HepG2 (cell line): ENCODE measurements at regions not wholly inside any gene's neighbourhood (a gene's known extent, or its start where the extent isn't known, plus 50 kb on each side); places are given as distances from the start of the nearest gene placed in this dataset.

ENCODE experiments used
- ATAC-seq: fragments of 200-7000 bp; cut with Tn5 transposase; 3 replicates; pipeline ENCODE4 v1.9.1; 2020; ENCODE audit warnings: mild to moderate bottlenecking, moderate library complexity
- BruUV-seq: library from RNA; stranded (reverse); fragments of 400-500 nt; replicated peaks from 2 replicates; lab custom pipeline; 2021; lab: Mats Ljungman, UMichigan
- CTCF ChIA-PET: fragments of 300-600 bp; formaldehyde crosslinking; extraction: SDS; loops from one replicate; lab custom pipeline; 2021; ENCODE audit warnings: low total read pairs, inconsistent platforms, low intra/inter-chr PET ratio; lab: Yijun Ruan, JAX
- POLR2A ChIA-PET: fragments of 350-600 bp; sonication (Branson Sonifier 250); formaldehyde crosslinking; loops from one replicate; lab custom pipeline; 2020; ENCODE audit warnings: antibody characterized with exemption, inconsistent platforms; lab: Yijun Ruan, JAX
- DNase-seq: peaks from one replicate; pipeline ENCODE4 v3.0.0-alpha.2; 2015; ENCODE audit warnings: low spot score
- FAIRE-seq: peaks from 3 replicates; lab custom pipeline; 2011; peaks lifted over from hg19 to GRCh38; lab: Jason Lieb, UNC
- H2AFZ ChIP-seq: one replicate; pipeline ENCODE4 v1.6.1; 2011; ENCODE audit warnings: low read length, inconsistent platforms
- H3K27ac ChIP-seq: fragments of 300-600 bp; 3 replicates; pipeline ENCODE4 v1.8.0; 2011; ENCODE audit warnings: mixed run types, mild to moderate bottlenecking, mixed read lengths, low read length, inconsistent platforms; ENCODE audit not compliant: insufficient read depth; ENCODE audit errors: extremely low read length
- H3K27me3 ChIP-seq, 2 experiments: fragments of 200-600 bp in 1 of 2; 2 replicates in 1 of 2; 3 replicates in 1 of 2; pipeline versions ENCODE4 v1.6.0 to v1.8.0; 2011; ENCODE audit warnings: low read length in 2 of 2, mild to moderate bottlenecking in 2 of 2, moderate library complexity in 2 of 2, inconsistent platforms in 1 of 2; ENCODE audit not compliant: insufficient read depth in 2 of 2, control insufficient read depth in 1 of 2
- H3K36me3 ChIP-seq, 2 experiments: fragments of 200-600 bp in 1 of 2; replicated peaks in 1 of 2; 2 replicates in 1 of 2; 3 replicates in 1 of 2; pipeline versions ENCODE4 v1.5.1 to v1.8.0; 2011; ENCODE audit warnings: low read length in 2 of 2, inconsistent platforms in 1 of 2; ENCODE audit not compliant: insufficient read depth in 2 of 2, control insufficient read depth in 1 of 2
- H3K4me1 ChIP-seq: 2 replicates; pipeline ENCODE4 v1.5.1; 2012; ENCODE audit warnings: low read length, inconsistent platforms; ENCODE audit not compliant: insufficient read depth
- H3K4me2 ChIP-seq: 2 replicates; pipeline ENCODE4 v1.6.0; 2011; ENCODE audit warnings: low read depth, low read length, inconsistent platforms
- H3K4me3 ChIP-seq, 3 experiments: fragments of 200-600 bp in 1 of 3; sonication (generic), shearing (Covaris generic) in 1 of 3; replicated peaks in 1 of 3; 2 replicates each; pipeline ENCODE4 v1.5.1; 2011 to 2016; ENCODE audit warnings: low read length in 3 of 3, inconsistent platforms in 2 of 3, low read depth in 2 of 3, mild to moderate bottlenecking in 2 of 3, control low read depth in 1 of 3, mixed read lengths in 1 of 3; ENCODE audit not compliant: insufficient read depth in 1 of 3
- H3K79me2 ChIP-seq: one replicate; pipeline ENCODE4 v1.6.1; 2011; ENCODE audit warnings: low read length, inconsistent platforms; ENCODE audit not compliant: insufficient read depth
- H3K9ac ChIP-seq: 2 replicates; pipeline ENCODE4 v1.6.0; 2011; ENCODE audit warnings: mild to moderate bottlenecking, low read depth, low read length, inconsistent platforms; ENCODE audit not compliant: insufficient read depth
- H3K9me3 ChIP-seq: 2 replicates; pipeline ENCODE4 v1.5.1; 2012; ENCODE audit warnings: mild to moderate bottlenecking, low read length
- H4K20me1 ChIP-seq: 2 replicates; pipeline ENCODE4 v1.6.0; 2011; ENCODE audit warnings: inconsistent platforms, mild to moderate bottlenecking, low read length, moderate library complexity; ENCODE audit not compliant: insufficient read depth
- CREM ChIP-seq, 2 experiments: sonication (generic) in 1 of 2; formaldehyde crosslinking in 1 of 2; IDR thresholded peaks; 2 replicates each; pipeline versions ENCODE4 v1.4.0 to v1.6.1; 2016 to 2020; ENCODE audit warnings: antibody characterized with exemption in 1 of 2, mild to moderate bottlenecking in 1 of 2, missing genetic modification reagents in 1 of 2
- HNRNPUL1 ChIP-seq: fragments of 200-400 bp; formaldehyde crosslinking; IDR thresholded peaks from 2 replicates; pipeline ENCODE4 v1.6.1; 2017; ENCODE audit warnings: low read depth, mild to moderate bottlenecking, low read length, moderate library complexity
- NBN ChIP-seq: fragments of 450-650 bp; conservative IDR thresholded peaks from 2 replicates; pipeline ENCODE4 v1.6.1; 2017
- SIN3B ChIP-seq: fragments of 150-350 bp; IDR thresholded peaks from 2 replicates; pipeline ENCODE4 v1.6.1; 2014; ENCODE audit warnings: low read length
- ZFP41 ChIP-seq: sonication (generic); formaldehyde crosslinking; IDR thresholded peaks from 2 replicates; pipeline ENCODE4 v1.4.0; 2020; ENCODE audit warnings: mild to moderate bottlenecking, missing genetic modification reagents, borderline replicate concordance
- ZNF451 ChIP-seq: sonication (generic); formaldehyde crosslinking; IDR thresholded peaks from 2 replicates; pipeline ENCODE4 v1.5.0; 2020; ENCODE audit warnings: mild to moderate bottlenecking, missing genetic modification reagents
- WGBS: methylation state at CpG from one replicate; pipeline ENCODE4 v1.1.6; 2017; ENCODE audit warnings: low lambda C conversion rate; 5-methylcytosine and 5-hydroxymethylcytosine counted together
- in situ Hi-C: cut with HindIII; loops from 2 replicates; pipeline ENCODE4 v1.10.0; 2017; ENCODE audit warnings: low pct_unique_long_range_greater_than_20kb; ENCODE audit not compliant: extremely low pct_ligation_motif_present
- intact Hi-C: fragments of 100-400 bp; cut with micrococcal nuclease; formaldehyde crosslinking; loops from one replicate; pipeline ENCODE4 v1.10.0; 2022; ENCODE audit not compliant: unreplicated experiment
- TF ChIP-seq, protein P1 (sequence below): fragments of 450-650 bp; IDR thresholded peaks from 2 replicates; pipeline ENCODE4 v1.6.1; 2016
- TF ChIP-seq, protein P2 (sequence below): sonication (generic); formaldehyde crosslinking; conservative IDR thresholded peaks from 2 replicates; pipeline ENCODE4 v1.5.0; 2020; ENCODE audit warnings: missing genetic modification reagents

DNA sequence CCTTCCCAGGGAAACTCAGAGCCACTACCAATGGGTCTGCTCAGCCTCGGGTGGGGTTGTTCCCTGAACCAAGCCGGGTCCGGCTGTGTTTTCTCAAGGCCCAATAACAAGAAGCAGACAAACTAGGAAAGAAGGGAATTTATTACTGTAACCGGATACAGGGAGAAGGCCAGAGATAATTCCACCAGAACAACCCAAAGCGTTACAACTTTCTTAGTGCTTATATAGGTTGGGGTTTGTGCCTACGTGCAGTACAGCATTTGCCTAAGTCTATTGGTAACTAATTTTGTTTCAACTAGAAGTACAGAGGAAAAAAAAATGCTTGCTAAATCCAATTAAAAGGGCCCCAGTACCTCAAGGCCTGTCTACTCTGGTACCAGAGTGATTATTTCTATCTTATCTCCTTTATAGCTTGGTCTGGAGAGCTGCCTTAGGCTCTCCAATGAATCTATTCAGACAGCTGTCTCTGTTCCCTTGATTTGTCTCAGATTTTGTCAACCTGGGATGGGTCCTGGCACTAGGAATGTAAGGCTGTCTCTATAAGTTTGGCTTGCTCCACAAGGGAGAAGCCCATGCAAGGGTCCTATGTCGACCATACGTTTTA is 57.3 kb upstream of the CCDC190 start (continued):
- TF ChIP-seq ZNF451 (CRISPR knock-in tag), result no peak
- TF ChIP-seq, protein P1, sequence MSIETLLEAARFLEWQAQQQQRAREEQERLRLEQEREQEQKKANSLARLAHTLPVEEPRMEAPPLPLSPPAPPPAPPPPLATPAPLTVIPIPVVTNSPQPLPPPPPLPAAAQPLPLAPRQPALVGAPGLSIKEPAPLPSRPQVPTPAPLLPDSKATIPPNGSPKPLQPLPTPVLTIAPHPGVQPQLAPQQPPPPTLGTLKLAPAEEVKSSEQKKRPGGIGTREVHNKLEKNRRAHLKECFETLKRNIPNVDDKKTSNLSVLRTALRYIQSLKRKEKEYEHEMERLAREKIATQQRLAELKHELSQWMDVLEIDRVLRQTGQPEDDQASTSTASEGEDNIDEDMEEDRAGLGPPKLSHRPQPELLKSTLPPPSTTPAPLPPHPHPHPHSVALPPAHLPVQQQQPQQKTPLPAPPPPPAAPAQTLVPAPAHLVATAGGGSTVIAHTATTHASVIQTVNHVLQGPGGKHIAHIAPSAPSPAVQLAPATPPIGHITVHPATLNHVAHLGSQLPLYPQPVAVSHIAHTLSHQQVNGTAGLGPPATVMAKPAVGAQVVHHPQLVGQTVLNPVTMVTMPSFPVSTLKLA, result no peak

DNA sequence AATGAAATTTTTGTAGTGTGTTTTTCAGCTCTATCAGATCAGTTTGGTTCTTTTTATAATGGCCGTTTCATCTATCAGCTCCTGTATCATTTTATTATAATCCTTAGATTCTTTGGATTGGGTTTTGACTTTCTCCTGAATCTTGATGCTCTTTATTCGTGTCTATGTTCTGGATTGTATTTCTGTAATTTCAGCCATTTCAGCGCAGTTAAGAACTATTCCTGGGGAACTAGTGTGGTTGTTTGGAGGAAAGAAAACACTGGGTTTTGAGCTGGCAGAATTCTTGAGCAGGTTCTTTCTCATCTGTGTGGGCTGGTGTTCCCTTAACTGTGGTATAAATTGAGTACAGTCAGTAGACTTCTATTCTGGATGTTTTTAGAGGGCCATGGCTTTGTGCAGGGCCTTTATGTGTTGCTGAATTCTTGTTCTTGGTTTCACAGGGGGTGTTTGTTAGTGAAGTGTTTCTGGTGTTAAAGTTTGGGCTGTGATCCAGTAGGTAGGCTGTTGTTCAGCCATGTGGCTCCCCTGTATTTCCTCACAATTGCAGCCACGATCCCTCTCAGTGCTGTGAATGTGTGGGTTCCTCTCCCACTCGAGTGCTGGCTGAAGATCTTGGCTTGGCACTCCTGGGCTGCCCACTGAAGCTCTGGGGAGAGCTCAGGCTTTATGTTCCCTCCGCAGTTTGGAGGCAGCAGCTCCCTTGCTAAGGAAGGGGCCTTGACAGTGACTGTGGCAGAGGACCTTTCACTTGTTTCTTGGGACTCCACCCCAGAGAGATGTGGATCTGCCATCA is 56.0 kb upstream of the CCDC190 start:
- in situ Hi-C loops, result no loop called here
- ChIA-PET CTCF (no interaction called here), POLR2A (no interaction called here)
- 22% methylated on average over 5 of the region's 6 CpGs for WGBS
- FAIRE-seq, result no peak
- no peak overlapping the region for H3K4me3 ChIP-seq
- TF ChIP-seq NBN, result no peak
- TF ChIP-seq HNRNPUL1, result no peak
- TF ChIP-seq ZFP41 (CRISPR knock-in tag), result no peak
- no peak for TF ChIP-seq CREM (IDR thresholded peaks at IDR 0.05)
- TF ChIP-seq CREM (CRISPR knock-in tag; IDR thresholded peaks at IDR 0.05), result no peak
- no peak for TF ChIP-seq SIN3B
- TF ChIP-seq, protein P2, sequence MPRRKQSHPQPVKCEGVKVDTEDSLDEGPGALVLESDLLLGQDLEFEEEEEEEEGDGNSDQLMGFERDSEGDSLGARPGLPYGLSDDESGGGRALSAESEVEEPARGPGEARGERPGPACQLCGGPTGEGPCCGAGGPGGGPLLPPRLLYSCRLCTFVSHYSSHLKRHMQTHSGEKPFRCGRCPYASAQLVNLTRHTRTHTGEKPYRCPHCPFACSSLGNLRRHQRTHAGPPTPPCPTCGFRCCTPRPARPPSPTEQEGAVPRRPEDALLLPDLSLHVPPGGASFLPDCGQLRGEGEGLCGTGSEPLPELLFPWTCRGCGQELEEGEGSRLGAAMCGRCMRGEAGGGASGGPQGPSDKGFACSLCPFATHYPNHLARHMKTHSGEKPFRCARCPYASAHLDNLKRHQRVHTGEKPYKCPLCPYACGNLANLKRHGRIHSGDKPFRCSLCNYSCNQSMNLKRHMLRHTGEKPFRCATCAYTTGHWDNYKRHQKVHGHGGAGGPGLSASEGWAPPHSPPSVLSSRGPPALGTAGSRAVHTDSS, result no peak
- intact Hi-C loops, result no loop called here
- H4K20me1 ChIP-seq, result no peaks in the 10 kb centered on the region
- BruUV-seq, result no TSS peak
- DNase-seq, result no peak
- H3K27me3 ChIP-seq, result peaks cover 2 to 12% of the 10 kb centered on the region in 2 experiments; a peak in 2 of 5 replicates
- H3K4me1 ChIP-seq, result no peaks in the 10 kb centered on the region
- no peak for ATAC-seq
- peaks cover 8% of the 10 kb centered on the region for H3K9me3 ChIP-seq
- H2AFZ ChIP-seq, result no peak overlapping the region
- no peak overlapping the region for H3K9ac ChIP-seq
- no peak overlapping the region for H3K27ac ChIP-seq
- no peaks in the 10 kb centered on the region for H3K79me2 ChIP-seq
- no peaks in the 10 kb centered on the region for H3K36me3 ChIP-seq
- H3K4me2 ChIP-seq, result no peak overlapping the region
